ENCODE measurements at regions not wholly inside any gene's neighbourhood (a gene's known extent, or its start where the extent isn't known, plus 50 kb on each side); places are given as distances from the start of the nearest gene placed in this dataset.
A peak's percentile ranks its signal among the peaks of the same experiment; 100 is the strongest.

- dilution Hi-C loops (cut with HindIII; ENCODE audit: low sequenced_read_pairs, unreplicated experiment), result no loop called here
- WGBS, 2 experiments (ENCODE audit: extremely low coverage in 2 of 2, insufficient read length in 1 of 2), result 78% methylated on average over 3 of the region's 11 CpGs; no CpG with 5 or more reads in 1 of the 2 experiments
- Histone ChIP-seq H3K9me1 (ENCODE audit: insufficient read depth, low read length) (no peaks in the 10 kb centered on the region), H2AFZ (replicated peaks; ENCODE audit: low read length, poor library complexity) (no peak overlapping the region), H3K79me1 (ENCODE audit: low read depth in 1 of 2, low read length in 2 of 2) (no peaks in the 10 kb centered on the region), H4K20me1 (ENCODE audit: insufficient read depth, low read length) (no peaks in the 10 kb centered on the region), H2AK9ac (replicated peaks; ENCODE audit: low read depth, low read length, poor library complexity) (peak overlapping the region; percentile 16), H3K4me1 (ENCODE audit: control insufficient read depth, insufficient read depth, low read length) (no peaks in the 10 kb centered on the region), H4K91ac (ENCODE audit: insufficient read depth, low read depth, low read length) (no peak overlapping the region), H3K4me2 (ENCODE audit: low read depth, low read length) (no peak overlapping the region), H3K9me3 (ENCODE audit: control insufficient read depth, insufficient read depth, low read length) (peaks cover 9% of the 10 kb centered on the region), H3K9ac (ENCODE audit: low read depth, low read length) (no peak overlapping the region), H3K56ac (ENCODE audit: extremely low read depth, insufficient read depth, low read length) (no peak overlapping the region), H3K18ac (ENCODE audit: low read depth, low read length) (no peak overlapping the region), H4K8ac (ENCODE audit: low read depth in 2 of 2, low read length in 2 of 2) (no peak overlapping the region), H3K4me3 (ENCODE audit: insufficient read depth, low read depth, low read length) (no peak overlapping the region), H3K27ac (ENCODE audit: insufficient read depth, low read length) (no peak overlapping the region), H2AK5ac (ENCODE audit: low read depth, low read length) (no peak overlapping the region), H3K14ac (replicated peaks; ENCODE audit: low read depth, low read length) (no peak overlapping the region), H2BK15ac (ENCODE audit: low read depth, low read length) (no peak overlapping the region), H3K4ac (ENCODE audit: low read depth, low read length) (no peak overlapping the region), H2BK20ac (ENCODE audit: low read depth, low read length) (no peak overlapping the region), H2BK5ac (ENCODE audit: low read depth, low read length, poor library complexity, severe bottlenecking) (no peak overlapping the region), H3K23ac (ENCODE audit: low read depth, low read length) (no peak overlapping the region), H3K36me3 (ENCODE audit: control insufficient read depth, insufficient read depth, low read length) (no peaks in the 10 kb centered on the region), H2BK120ac (ENCODE audit: low read depth, low read length) (no peak overlapping the region), H4K5ac (ENCODE audit: low read depth, low read length) (no peak overlapping the region), H3K27me3 (ENCODE audit: control insufficient read depth, insufficient read depth, low read length) (no peaks in the 10 kb centered on the region)
- DNase-seq (no peak), ATAC-seq (ENCODE audit: low read depth) (no peak)
- POLR2A ChIA-PET (ENCODE audit: unreplicated experiment), result no interaction called here
- in situ Hi-C loops (cut with MboI; ENCODE audit: low sequenced_read_pairs), result no loop called here
- CTCF ChIA-PET, result no interaction called here
- BruUV-seq (replicated peaks), result no TSS peak
- intact Hi-C loops (cut with micrococcal nuclease), result no loop called here
- TF ChIP-seq BHLHE40 (IDR thresholded peaks at IDR 0.05; ENCODE audit: low read depth, low read length) (no peak), CHD1 (IDR thresholded peaks at IDR 0.05; ENCODE audit: low read depth, low read length) (no peak), NFE2L2 (IDR thresholded peaks at IDR 0.05; ENCODE audit: low read depth, low read length) (no peak), ELK1 (IDR thresholded peaks at IDR 0.05; ENCODE audit: borderline replicate concordance, low read depth, low read length) (no peak), SMC3 (IDR thresholded peaks at IDR 0.05; ENCODE audit: low read depth, low read length) (no peak), MXI1 (IDR thresholded peaks at IDR 0.05; ENCODE audit: borderline replicate concordance, low read depth, low read length) (no peak), CTCF (conservative IDR thresholded peaks at IDR 0.05; ENCODE audit: low read depth, low read length) (no peak), MAFK (IDR thresholded peaks at IDR 0.05; ENCODE audit: low read depth, low read length) (no peak), MAZ (IDR thresholded peaks at IDR 0.05; ENCODE audit: borderline replicate concordance, low read depth, low read length) (no peak), CEBPB (IDR thresholded peaks at IDR 0.05; ENCODE audit: low read depth, low read length) (no peak), RAD21 (IDR thresholded peaks at IDR 0.05; ENCODE audit: low read length) (no peak), POLR2A (IDR thresholded peaks at IDR 0.05; ENCODE audit: low read depth, low read length) (no peak)
- TF ChIP-seq, protein P1, sequence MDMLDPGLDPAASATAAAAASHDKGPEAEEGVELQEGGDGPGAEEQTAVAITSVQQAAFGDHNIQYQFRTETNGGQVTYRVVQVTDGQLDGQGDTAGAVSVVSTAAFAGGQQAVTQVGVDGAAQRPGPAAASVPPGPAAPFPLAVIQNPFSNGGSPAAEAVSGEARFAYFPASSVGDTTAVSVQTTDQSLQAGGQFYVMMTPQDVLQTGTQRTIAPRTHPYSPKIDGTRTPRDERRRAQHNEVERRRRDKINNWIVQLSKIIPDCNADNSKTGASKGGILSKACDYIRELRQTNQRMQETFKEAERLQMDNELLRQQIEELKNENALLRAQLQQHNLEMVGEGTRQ (IDR thresholded peaks at IDR 0.05; ENCODE audit: low read depth, low read length), result no peak
These were observed 57.9 kb upstream of the RNF32 start for GRCh38 chr7:156582591-156583123.
